Activated naive CD4-positive, alpha-beta T cell treated with anti-CD3 and anti-CD28 coated beads, Interleukin-2, amount 50 U/mL, for 24 hours (primary cell): ENCODE measurements at regions not wholly inside any gene's neighbourhood (a gene's known extent, or its start where the extent isn't known, plus 50 kb on each side); places are given as distances from the start of the nearest gene placed in this dataset.
"Not testable (repeated sequence)": the region's sequence is repeated elsewhere in the genome, so short reads cannot be mapped to it uniquely, and the experiment has no call there.

Source experiments
- H3K27ac Mint-ChIP-seq: one replicate; pipeline ENCODE4 v1.8.0; 2021; ENCODE audit warnings: mild to moderate bottlenecking, mixed read lengths
- H3K27me3 Mint-ChIP-seq: one replicate; pipeline ENCODE4 v1.8.0; 2021; ENCODE audit warnings: mixed read lengths
- H3K36me3 Mint-ChIP-seq: one replicate; pipeline ENCODE4 v1.8.0; 2021; ENCODE audit warnings: mixed read lengths
- H3K4me1 Mint-ChIP-seq: one replicate; pipeline ENCODE4 v1.8.0; 2021; ENCODE audit warnings: mixed read lengths
- H3K4me3 Mint-ChIP-seq: one replicate; pipeline ENCODE4 v1.8.0; 2021; ENCODE audit warnings: mild to moderate bottlenecking, mixed read lengths
- H3K9me3 Mint-ChIP-seq: one replicate; pipeline ENCODE4 v1.8.0; 2021; ENCODE audit warnings: mixed read lengths

GRCh38 chr12:33708935-33709334, 269.3 kb upstream of the SYT10 start:
- H3K36me3 Mint-ChIP-seq: no peaks in the 10 kb centered on the region
- no peak overlapping the region for H3K4me3 Mint-ChIP-seq
- no peaks in the 10 kb centered on the region for H3K27me3 Mint-ChIP-seq
- H3K27ac Mint-ChIP-seq: no peak overlapping the region
- no peaks in the 10 kb centered on the region for H3K4me1 Mint-ChIP-seq
- H3K9me3 Mint-ChIP-seq: no peaks in the 10 kb centered on the region

DNA sequence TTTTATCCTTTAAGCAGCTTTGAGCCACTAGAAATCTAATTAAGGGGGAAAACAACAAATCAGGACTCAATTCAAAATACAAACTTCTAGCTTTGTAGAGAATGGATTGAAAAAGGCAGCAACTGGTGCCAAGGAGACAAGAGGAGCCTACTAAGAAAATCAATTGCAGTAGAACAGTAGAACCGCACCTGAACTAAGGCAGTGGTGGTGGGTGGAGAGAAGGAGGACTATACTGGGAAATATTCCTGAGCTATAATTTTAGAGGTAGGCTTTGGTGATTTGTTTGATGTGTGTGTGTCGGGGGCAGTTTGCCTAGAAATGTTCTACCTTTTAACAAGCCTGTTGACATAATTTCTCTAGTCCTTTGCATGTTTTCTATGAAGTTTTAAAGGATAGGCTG, 270.9 kb upstream of the SYT10 start:
- H3K4me1 Mint-ChIP-seq: no peaks in the 10 kb centered on the region
- H3K27ac Mint-ChIP-seq: no peak overlapping the region
- no peaks in the 10 kb centered on the region for H3K9me3 Mint-ChIP-seq
- H3K4me3 Mint-ChIP-seq: no peak overlapping the region
- H3K27me3 Mint-ChIP-seq: no peaks in the 10 kb centered on the region
- no peaks in the 10 kb centered on the region for H3K36me3 Mint-ChIP-seq

DNA sequence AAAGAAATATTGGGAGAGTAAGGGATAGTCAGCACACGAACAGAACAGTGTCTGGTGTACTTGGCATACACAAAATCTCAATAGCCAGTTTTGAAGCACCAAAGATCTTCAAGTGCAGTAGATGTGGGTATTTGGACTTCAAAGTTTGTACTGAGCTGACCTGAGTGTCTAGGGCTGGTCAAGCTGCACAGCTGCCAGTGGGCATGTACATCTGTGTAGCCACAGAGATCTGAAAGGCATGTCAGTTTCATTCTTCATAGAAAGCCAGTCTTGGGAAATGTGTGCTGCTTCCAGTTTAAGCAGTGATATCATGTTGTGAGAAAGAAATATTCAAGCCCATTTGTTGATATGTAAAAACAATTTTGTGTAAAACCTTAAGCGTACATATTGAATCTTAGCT, 279.0 kb upstream of the SYT10 start:
- Mint-ChIP-seq H3K36me3 (no peaks in the 10 kb centered on the region), H3K27ac (no peak overlapping the region), H3K27me3 (no peaks in the 10 kb centered on the region), H3K4me1 (no peaks in the 10 kb centered on the region), H3K9me3 (no peaks in the 10 kb centered on the region), H3K4me3 (no peak overlapping the region)

GRCh38 chr12:33721561-33721960, 281.9 kb upstream of the SYT10 start:
- Mint-ChIP-seq H3K9me3 (no peaks in the 10 kb centered on the region), H3K36me3 (no peaks in the 10 kb centered on the region), H3K27ac (no peak overlapping the region), H3K4me1 (no peaks in the 10 kb centered on the region), H3K27me3 (no peaks in the 10 kb centered on the region), H3K4me3 (no peak overlapping the region)

DNA sequence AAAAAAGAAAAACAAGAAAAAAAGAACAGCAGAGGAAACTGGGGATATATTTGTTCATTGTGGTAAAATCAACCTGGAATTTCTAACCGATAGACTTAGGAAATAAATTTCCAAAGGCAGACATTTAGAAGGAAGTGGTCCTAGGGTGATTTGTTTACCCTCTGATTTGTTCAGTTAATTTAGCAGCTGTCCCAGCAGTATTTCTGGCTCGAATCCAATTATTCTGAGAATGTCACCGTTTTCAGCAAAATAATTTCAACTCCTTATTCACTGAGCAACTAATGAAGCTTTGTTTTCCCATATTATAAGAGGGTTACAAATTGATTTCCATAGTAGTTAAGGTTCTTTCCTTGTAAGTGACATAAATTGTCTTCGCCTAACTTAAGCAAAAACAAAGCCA, 285.2 kb upstream of the SYT10 start:
- Mint-ChIP-seq H3K27ac (no peak overlapping the region), H3K4me3 (no peak overlapping the region), H3K9me3 (no peaks in the 10 kb centered on the region), H3K36me3 (no peaks in the 10 kb centered on the region), H3K4me1 (no peaks in the 10 kb centered on the region), H3K27me3 (no peaks in the 10 kb centered on the region)

GRCh38 chr12:33734871-33735270, 287.4 kb upstream of the ALG10 start:
- H3K4me3 Mint-ChIP-seq: no peak overlapping the region
- no peak overlapping the region for H3K27ac Mint-ChIP-seq
- H3K9me3 Mint-ChIP-seq: peaks cover 12% of the 10 kb centered on the region
- H3K36me3 Mint-ChIP-seq: no peaks in the 10 kb centered on the region
- no peaks in the 10 kb centered on the region for H3K4me1 Mint-ChIP-seq
- H3K27me3 Mint-ChIP-seq: no peaks in the 10 kb centered on the region

DNA sequence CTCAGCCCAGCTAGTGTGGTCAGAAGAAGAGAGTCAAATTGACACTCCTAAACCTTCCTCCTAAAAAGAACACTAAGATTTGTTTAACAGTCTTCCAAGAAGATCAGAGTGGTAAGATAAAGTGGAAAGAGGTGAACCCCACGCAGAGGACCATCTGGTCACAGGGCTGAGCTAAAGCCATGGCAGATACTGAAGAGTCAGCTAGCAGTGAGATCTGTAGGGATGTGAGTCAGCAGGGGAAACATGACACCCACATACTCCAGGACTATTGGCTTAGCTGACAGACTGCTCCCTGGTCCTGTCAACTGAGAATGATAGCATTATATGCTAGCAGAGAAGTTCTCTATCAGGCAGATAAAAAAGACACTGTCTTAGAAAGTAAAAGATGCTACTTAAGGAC, 269.4 kb upstream of the ALG10 start:
- Mint-ChIP-seq H3K27me3 (no peaks in the 10 kb centered on the region), H3K36me3 (no peaks in the 10 kb centered on the region), H3K4me3 (no peak overlapping the region), H3K27ac (no peak overlapping the region), H3K9me3 (no peaks in the 10 kb centered on the region), H3K4me1 (no peaks in the 10 kb centered on the region)

GRCh38 chr12:33757701-33758100, 264.6 kb upstream of the ALG10 start:
- Mint-ChIP-seq H3K27me3 (no peaks in the 10 kb centered on the region), H3K9me3 (no peaks in the 10 kb centered on the region), H3K36me3 (no peaks in the 10 kb centered on the region), H3K4me3 (no peak overlapping the region), H3K4me1 (no peaks in the 10 kb centered on the region), H3K27ac (no peak overlapping the region)

DNA sequence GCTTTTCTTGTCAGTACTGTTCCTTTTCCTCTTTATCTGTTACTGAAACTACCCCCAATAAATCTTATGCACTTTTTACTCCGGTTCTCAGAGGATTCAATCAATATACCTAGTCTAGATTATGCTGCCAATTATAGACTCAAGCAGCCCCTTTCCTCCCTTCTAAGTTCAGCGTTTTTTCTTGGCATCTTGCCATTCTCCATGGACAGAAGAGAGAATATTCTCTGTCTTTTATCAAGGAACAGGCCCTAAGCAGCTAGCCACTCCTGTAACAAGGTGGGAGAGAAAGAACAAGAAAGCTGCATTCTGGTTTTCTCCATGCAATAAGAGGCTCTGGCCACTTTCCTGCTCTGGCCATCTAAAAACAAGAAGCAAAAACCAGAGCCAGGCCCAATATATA, 263.0 kb upstream of the ALG10 start:
- Mint-ChIP-seq H3K36me3 (no peaks in the 10 kb centered on the region), H3K4me3 (no peak overlapping the region), H3K9me3 (no peaks in the 10 kb centered on the region), H3K27ac (no peak overlapping the region), H3K27me3 (no peaks in the 10 kb centered on the region), H3K4me1 (no peaks in the 10 kb centered on the region)

DNA sequence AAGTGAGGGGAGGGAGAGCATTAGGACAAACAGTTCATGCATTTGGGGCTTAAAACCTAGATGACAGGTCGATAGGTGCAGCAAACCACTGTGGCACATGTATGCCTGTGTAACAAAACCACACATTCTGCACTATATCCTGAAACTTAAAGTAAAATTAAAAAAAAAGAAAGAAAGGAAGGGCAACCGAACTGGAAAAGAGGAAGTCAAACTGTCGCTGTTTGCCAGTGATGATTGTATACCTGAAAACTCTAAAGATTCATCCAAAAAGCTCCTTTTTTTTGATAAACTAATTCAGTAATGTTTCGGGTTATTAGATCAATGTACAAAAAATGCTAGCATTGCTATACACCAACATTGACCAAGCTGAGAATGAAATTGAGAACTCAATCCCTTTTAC, 259.0 kb upstream of the ALG10 start:
- Mint-ChIP-seq H3K27me3 (no peaks in the 10 kb centered on the region), H3K9me3 (no peaks in the 10 kb centered on the region), H3K36me3 (no peaks in the 10 kb centered on the region), H3K4me3 (no peak overlapping the region), H3K4me1 (no peaks in the 10 kb centered on the region), H3K27ac (no peak overlapping the region)

- H3K36me3 Mint-ChIP-seq: no peaks in the 10 kb centered on the region
- H3K27me3 Mint-ChIP-seq: no peaks in the 10 kb centered on the region
- no peaks in the 10 kb centered on the region for H3K4me1 Mint-ChIP-seq
- H3K27ac Mint-ChIP-seq: no peak overlapping the region
- no peak overlapping the region for H3K4me3 Mint-ChIP-seq
- peaks cover 5% of the 10 kb centered on the region for H3K9me3 Mint-ChIP-seq
These were observed 251.6 kb upstream of the ALG10 start for GRCh38 chr12:33770652-33771051.

DNA sequence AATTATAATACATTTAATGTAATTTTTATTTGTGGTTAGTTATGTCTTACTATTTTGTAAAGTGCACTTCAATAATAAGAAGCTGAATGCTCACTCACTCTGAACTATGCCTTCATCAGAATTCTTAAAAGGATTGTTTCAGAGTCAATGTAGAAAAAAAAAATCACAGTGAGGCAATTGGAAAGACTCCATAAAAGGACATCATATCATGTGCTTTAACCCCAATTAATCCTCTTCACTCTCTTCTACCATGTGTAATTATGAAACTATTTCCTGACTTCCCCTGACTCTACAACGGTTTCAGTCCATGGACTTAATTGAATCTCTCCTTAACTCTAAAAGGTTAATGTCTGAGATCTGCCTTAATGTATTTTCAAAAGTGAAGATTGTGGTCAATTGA, 250.4 kb upstream of the ALG10 start:
- Mint-ChIP-seq H3K36me3 (no peaks in the 10 kb centered on the region), H3K27ac (no peak overlapping the region), H3K4me3 (no peak overlapping the region), H3K4me1 (no peaks in the 10 kb centered on the region), H3K9me3 (peaks cover 5% of the 10 kb centered on the region), H3K27me3 (no peaks in the 10 kb centered on the region)

DNA sequence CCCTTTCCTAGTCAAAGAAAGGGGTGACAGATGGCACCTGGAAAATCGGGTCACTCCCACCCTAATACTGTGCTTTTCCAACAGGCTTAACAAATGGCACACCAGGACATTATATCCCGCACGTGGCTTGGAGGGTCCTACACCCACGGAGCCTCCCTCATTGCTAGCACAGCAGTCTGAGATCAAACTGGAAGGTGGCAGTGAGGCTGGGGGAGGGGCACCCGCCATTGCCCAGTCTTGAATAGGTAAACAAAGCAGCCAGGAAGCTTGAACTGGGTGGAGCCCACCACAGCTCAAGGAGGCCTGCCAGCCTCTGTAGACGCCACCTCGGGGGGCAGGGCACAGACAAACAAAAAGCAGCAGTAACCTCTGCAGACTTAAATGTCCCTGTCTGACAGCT, 249.2 kb upstream of the ALG10 start:
- not testable (repeated sequence) for H3K4me1 Mint-ChIP-seq, H3K9me3 Mint-ChIP-seq, H3K36me3 Mint-ChIP-seq, H3K4me3 Mint-ChIP-seq, H3K27ac Mint-ChIP-seq, H3K27me3 Mint-ChIP-seq

- no peaks in the 10 kb centered on the region for H3K4me1 Mint-ChIP-seq
- H3K36me3 Mint-ChIP-seq: no peaks in the 10 kb centered on the region
- H3K27ac Mint-ChIP-seq: no peak overlapping the region
- H3K27me3 Mint-ChIP-seq: no peaks in the 10 kb centered on the region
- H3K9me3 Mint-ChIP-seq: peaks cover 10% of the 10 kb centered on the region
- no peak overlapping the region for H3K4me3 Mint-ChIP-seq
These were observed 235.8 kb upstream of the ALG10 start for GRCh38 chr12:33786532-33786931.

DNA sequence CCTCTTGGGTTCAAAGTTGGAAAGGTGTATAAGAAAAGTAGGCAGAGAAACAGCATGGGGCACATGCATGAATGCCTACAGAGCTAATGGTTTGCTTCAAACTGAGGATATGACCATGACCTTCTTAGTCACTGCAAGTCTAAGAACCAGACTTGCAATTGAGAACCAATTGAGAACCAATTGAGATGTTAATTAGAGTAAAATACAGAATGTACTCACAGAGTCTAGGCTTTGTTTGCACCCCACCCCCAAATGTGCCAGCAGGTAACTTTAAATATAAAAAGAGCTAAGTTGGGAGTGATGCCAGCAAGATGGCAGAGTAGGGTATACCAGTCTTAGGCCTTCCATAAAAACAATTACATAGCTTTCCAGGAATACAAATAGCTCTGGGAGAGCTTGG, 227.3 kb upstream of the ALG10 start:
- Mint-ChIP-seq H3K4me1 (no peaks in the 10 kb centered on the region), H3K27me3 (no peaks in the 10 kb centered on the region), H3K27ac (no peak overlapping the region), H3K36me3 (no peaks in the 10 kb centered on the region), H3K9me3 (peaks cover 20% of the 10 kb centered on the region), H3K4me3 (no peak overlapping the region)

DNA sequence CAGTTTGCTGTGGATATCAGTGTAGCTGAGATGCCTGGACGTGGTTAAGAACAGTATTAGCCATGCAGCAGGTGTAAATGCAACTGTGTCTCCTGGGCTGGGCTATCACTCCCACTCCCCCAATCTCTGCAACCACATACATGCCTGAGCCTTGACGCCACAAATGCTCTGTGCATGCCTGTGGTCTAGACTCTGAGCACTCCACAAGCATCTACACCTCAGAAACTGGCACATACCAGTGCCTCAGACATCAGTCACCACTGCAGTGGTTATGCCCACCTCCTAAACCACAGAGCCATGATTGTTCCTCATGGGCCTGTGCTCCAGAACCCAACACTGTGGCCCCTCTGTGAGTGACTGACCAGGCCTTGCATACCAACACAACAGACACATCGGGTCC, 226.8 kb upstream of the ALG10 start:
- no peak overlapping the region for H3K27ac Mint-ChIP-seq
- H3K4me1 Mint-ChIP-seq: no peaks in the 10 kb centered on the region
- H3K9me3 Mint-ChIP-seq: peaks cover 17% of the 10 kb centered on the region
- no peak overlapping the region for H3K4me3 Mint-ChIP-seq
- no peaks in the 10 kb centered on the region for H3K27me3 Mint-ChIP-seq
- no peaks in the 10 kb centered on the region for H3K36me3 Mint-ChIP-seq

GRCh38 chr12:33813536-33813935, 208.8 kb upstream of the ALG10 start:
- Mint-ChIP-seq H3K4me3 (no peak overlapping the region), H3K27ac (no peak overlapping the region), H3K9me3 (peaks cover 10% of the 10 kb centered on the region), H3K4me1 (no peaks in the 10 kb centered on the region), H3K27me3 (no peaks in the 10 kb centered on the region), H3K36me3 (no peaks in the 10 kb centered on the region)

- Mint-ChIP-seq H3K9me3 (peaks cover 13% of the 10 kb centered on the region), H3K4me1 (no peaks in the 10 kb centered on the region)
These were observed 204.6 kb upstream of the ALG10 start for GRCh38 chr12:33817713-33818112.

More at GRCh38 chr12:33817713-33818112, 204.6 kb upstream of the ALG10 start:
- no peaks in the 10 kb centered on the region for H3K36me3 Mint-ChIP-seq
- H3K4me3 Mint-ChIP-seq: no peak overlapping the region
- no peaks in the 10 kb centered on the region for H3K27me3 Mint-ChIP-seq
- no peak overlapping the region for H3K27ac Mint-ChIP-seq
